ENCODE measurements at regions not wholly inside any gene's neighbourhood (a gene's known extent, or its start where the extent isn't known, plus 50 kb on each side); places are given as distances from the start of the nearest gene placed in this dataset.

DNA sequence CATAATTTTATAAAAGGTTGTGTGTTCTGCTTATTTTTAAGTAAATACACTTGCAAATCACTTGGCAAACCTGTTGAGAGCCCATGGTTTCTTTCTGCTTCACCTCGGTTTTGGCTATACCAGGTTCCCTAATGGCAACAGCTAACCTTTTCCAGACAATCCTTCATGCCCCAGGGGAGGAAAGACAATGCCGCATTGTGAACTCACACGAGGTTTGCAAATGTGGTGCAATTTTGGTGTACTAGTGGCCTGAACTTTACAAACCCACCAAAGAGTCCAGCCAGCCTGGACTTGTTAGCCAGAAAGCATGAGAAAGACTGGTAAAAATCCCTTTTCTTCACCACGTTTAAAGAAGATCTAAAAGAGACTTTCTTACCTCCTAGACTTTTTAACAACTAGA is 84.8 kb upstream of the SOX4 start:
- H3K27ac ChIP-seq = no peak overlapping the region
- H3K9me3 ChIP-seq = no peaks in the 10 kb centered on the region
- H3K36me3 ChIP-seq = no peaks in the 10 kb centered on the region
- no peaks in the 10 kb centered on the region for H3K27me3 ChIP-seq
- DNase-seq (no peak), ATAC-seq (no peak)
- intact Hi-C loops (cut with DNase I) = no loop called here
- no peaks in the 10 kb centered on the region for H3K4me1 ChIP-seq
- H3K4me3 ChIP-seq = no peak overlapping the region
- no peak for TF ChIP-seq CTCF (IDR thresholded peaks at IDR 0.05)

DNA sequence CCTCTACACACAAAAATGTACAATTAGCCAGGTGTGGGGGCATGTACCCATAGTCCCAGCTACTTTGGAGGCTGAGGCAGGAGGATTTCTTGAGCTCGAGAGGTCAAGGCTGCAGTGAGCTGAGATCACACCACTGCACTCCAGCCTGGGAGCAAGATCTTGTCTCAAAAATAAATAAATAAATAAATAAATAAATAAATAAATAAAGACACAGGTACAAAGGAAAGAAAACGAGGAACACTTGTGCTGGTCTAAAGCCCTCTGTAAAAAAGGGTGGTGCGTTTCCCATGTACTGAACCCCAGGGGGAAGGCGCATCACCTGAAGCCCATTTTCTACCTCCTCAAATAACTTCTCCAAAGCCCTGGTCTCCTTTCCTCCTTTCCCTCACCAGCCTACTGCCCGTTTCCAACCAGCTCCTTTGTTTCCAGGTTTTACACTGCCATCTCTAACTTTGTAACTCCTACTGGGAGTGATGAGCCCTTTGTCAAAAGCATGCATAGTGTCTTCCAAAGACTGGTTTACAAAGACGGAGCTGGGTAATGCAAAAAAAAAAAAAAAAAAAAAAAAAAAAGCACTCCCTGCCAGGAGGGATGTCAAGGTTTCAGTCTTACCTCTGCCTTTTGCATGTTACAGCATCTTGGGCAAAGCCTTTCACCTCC is 81.5 kb upstream of the SOX4 start:
- Histone ChIP-seq H3K36me3 (no peaks in the 10 kb centered on the region), H3K4me3 (no peak overlapping the region), H3K9me3 (no peaks in the 10 kb centered on the region), H3K4me1 (no peaks in the 10 kb centered on the region), H3K27ac (no peak overlapping the region), H3K27me3 (no peaks in the 10 kb centered on the region)
- DNase-seq (no peak), ATAC-seq (no peak)
- intact Hi-C loops (cut with DNase I) = no loop called here
- no peak for TF ChIP-seq CTCF (IDR thresholded peaks at IDR 0.05)

DNA sequence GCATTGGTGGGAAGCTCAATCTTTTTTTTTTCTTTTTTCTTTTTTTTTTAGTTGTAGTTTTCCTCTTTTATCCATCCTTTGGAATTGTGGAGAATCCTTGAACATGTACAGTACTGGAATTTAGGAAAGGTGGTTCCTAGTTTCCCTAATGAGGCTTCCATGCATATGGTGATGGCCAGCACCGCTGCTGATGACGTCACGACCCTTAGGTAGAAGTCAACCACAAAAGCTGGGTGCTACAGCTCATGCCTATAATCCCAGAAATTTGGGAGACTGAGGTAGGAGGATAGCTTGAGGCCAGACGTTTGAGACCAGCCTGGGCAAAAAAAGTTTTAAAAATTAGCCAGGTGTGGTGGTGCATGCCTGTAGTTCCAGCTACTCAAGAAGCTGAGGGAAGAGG is 79.3 kb upstream of the SOX4 start:
- TF ChIP-seq CTCF (IDR thresholded peaks at IDR 0.05) = no peak
- intact Hi-C loops (cut with DNase I) = no loop called here

DNA sequence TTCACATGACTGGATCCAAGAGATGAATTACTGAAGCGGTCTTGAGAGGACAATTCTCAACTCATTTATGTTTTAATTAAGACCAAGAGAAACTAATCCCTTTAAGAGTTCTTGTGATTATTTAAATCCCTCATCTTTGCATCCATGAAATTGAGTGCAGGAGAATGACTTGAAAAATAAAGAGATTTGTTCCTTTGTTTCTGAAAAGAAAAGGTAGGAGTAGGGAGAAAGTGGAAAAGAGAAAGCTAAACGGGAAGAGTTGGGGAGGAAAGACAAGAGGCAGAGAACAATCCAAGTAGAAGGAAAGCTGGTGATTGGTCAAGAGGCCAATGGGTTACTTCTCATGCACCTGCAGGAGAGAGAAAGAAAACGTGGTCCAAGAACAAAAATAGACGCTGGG is 75.2 kb upstream of the SOX4 start:
- no peak for ATAC-seq
- no peak overlapping the region for H3K27ac ChIP-seq
- H3K27me3 ChIP-seq = no peaks in the 10 kb centered on the region
- H3K4me3 ChIP-seq = no peak overlapping the region
- no peak for DNase-seq
- no peak for TF ChIP-seq CTCF (IDR thresholded peaks at IDR 0.05)
- H3K9me3 ChIP-seq = no peaks in the 10 kb centered on the region
- no peaks in the 10 kb centered on the region for H3K4me1 ChIP-seq
- intact Hi-C loops (cut with DNase I) = no loop called here
- H3K36me3 ChIP-seq = no peaks in the 10 kb centered on the region

More for the DNA sequence above, 79.3 kb upstream of the SOX4 start:
- Histone ChIP-seq H3K4me3 (no peak overlapping the region), H3K4me1 (no peaks in the 10 kb centered on the region), H3K9me3 (no peaks in the 10 kb centered on the region), H3K36me3 (no peaks in the 10 kb centered on the region), H3K27ac (no peak overlapping the region), H3K27me3 (no peaks in the 10 kb centered on the region)
- no peak for DNase-seq
- ATAC-seq = no peak

DNA sequence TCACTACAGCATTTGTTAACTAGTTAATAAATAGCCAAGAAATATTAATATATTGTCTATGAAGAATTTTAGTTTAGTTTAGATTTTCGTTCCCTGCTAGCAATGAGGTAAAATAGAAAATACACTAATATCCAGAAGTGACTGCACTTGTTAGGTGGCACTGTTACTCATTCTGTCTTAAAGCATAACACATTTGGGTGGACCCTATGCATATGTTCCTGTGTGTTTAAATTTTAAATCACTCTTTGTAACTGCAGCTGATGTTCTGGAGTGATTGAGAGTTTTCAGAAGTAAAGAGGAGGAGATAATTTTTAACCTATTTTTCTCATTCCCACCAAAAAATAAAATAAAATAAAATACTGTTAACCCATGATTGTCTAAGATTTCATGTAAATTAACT is 73.9 kb upstream of the SOX4 start:
- H3K36me3 ChIP-seq = no peaks in the 10 kb centered on the region
- no peak overlapping the region for H3K4me3 ChIP-seq
- TF ChIP-seq CTCF (IDR thresholded peaks at IDR 0.05) = no peak
- H3K27ac ChIP-seq = no peak overlapping the region
- DNase-seq (no peak), ATAC-seq (no peak)
- H3K4me1 ChIP-seq = no peaks in the 10 kb centered on the region
- H3K9me3 ChIP-seq = no peaks in the 10 kb centered on the region
- intact Hi-C loops (cut with DNase I) = no loop called here
- H3K27me3 ChIP-seq = no peaks in the 10 kb centered on the region

Measured in left lung (tissue), 4 donors.